ENCODE measurements at regions not wholly inside any gene's neighbourhood (a gene's known extent, or its start where the extent isn't known, plus 50 kb on each side); places are given as distances from the start of the nearest gene placed in this dataset.
A peak's percentile ranks its signal among the peaks of the same experiment; 100 is the strongest.

- no peak overlapping the region for H3K4me2 ChIP-seq
- no peaks in the 10 kb centered on the region for H4K20me1 ChIP-seq (replicated peaks; ENCODE audit: insufficient read depth)
- Mint-ChIP-seq H3K27ac (no peak overlapping the region), H3K36me3 (ENCODE audit: low read depth) (no peaks in the 10 kb centered on the region), H3K9me3 (no peaks in the 10 kb centered on the region), H3K4me1 (no peaks in the 10 kb centered on the region), H3K27me3 (ENCODE audit: insufficient read depth, low read depth, poor library complexity) (no peaks in the 10 kb centered on the region), H3K4me3 (no peak overlapping the region)
- no peaks in the 10 kb centered on the region for H3F3A ChIP-seq (replicated peaks; ENCODE audit: low read depth)
- H2AFZ ChIP-seq: peak overlapping the region; percentile 49; the same call in 1 of the 2 replicates
- DNase-seq (ENCODE audit: low spot score) (no peak), ATAC-seq (no peak)
- no peak overlapping the region for H3K27ac ChIP-seq (ENCODE audit: low read depth)
- no peaks in the 10 kb centered on the region for H3K27me3 ChIP-seq (ENCODE audit: insufficient read depth)
- no peaks in the 10 kb centered on the region for H3K36me3 ChIP-seq (ENCODE audit: insufficient read depth)
- no peaks in the 10 kb centered on the region for H3K4me1 ChIP-seq (ENCODE audit: insufficient read depth)
- no peaks in the 10 kb centered on the region for H3K79me2 ChIP-seq (replicated peaks; ENCODE audit: insufficient read depth)
- no peak overlapping the region for H3K4me3 ChIP-seq
- TF ChIP-seq EZH2phosphoT487 (IDR thresholded peaks at IDR 0.05; ENCODE audit: unreplicated experiment) (no peak), ZNF331 (CRISPR knock-in tag; IDR thresholded peaks at IDR 0.05; ENCODE audit: low read depth) (no peak), CREB1 (CRISPR knock-in tag; IDR thresholded peaks at IDR 0.05; ENCODE audit: low read depth) (no peak), REST (IDR thresholded peaks at IDR 0.05; ENCODE audit: unreplicated experiment) (no peak), ETS1 (IDR thresholded peaks at IDR 0.05) (no peak), ZNF462 (CRISPR knock-in tag; IDR thresholded peaks at IDR 0.05) (no peak), NANOG (IDR thresholded peaks at IDR 0.05; ENCODE audit: borderline replicate concordance) (no peak), STAT1 (IDR thresholded peaks at IDR 0.05; ENCODE audit: unreplicated experiment) (no peak), POLR2AphosphoS5 (IDR thresholded peaks at IDR 0.05; ENCODE audit: low read depth) (no peak), CTCF (conservative IDR thresholded peaks at IDR 0.05; ENCODE audit: low read depth in 2 of 2) (no peak), EZH2 (IDR thresholded peaks at IDR 0.05; ENCODE audit: low read depth, unreplicated experiment) (no peak), JUNB (IDR thresholded peaks at IDR 0.05; ENCODE audit: unreplicated experiment) (no peak), ZNF114 (CRISPR knock-in tag; IDR thresholded peaks at IDR 0.05) (no peak)
- peaks cover 18% of the 10 kb centered on the region; the same call in 1 of the 2 replicates for H3K9me2 ChIP-seq (ENCODE audit: insufficient read depth)
Observed at GRCh38 chr3:107076946-107077345, 300.3 kb upstream of the CCDC54 start.

Data from GM23338 (cell line).